HG02571 (cell line): ENCODE measurements at regions not wholly inside any gene's neighbourhood (a gene's known extent, or its start where the extent isn't known, plus 50 kb on each side); places are given as distances from the start of the nearest gene placed in this dataset.
"Not testable (repeated sequence)": the region's sequence is repeated elsewhere in the genome, so short reads cannot be mapped to it uniquely, and the experiment has no call there.

Experiments used
- ATAC-seq: cut with Tn5 transposase; IDR thresholded peaks from one replicate; pipeline ENCODE4 v1.9.1; 2021; ENCODE audit warnings: mild to moderate bottlenecking, moderate library complexity; ENCODE audit not compliant: unreplicated experiment

GRCh38 chr4:177796841-177797240 lies 354.6 kb upstream of the AGA start:
- ATAC-seq, result no peak

GRCh38 chr4:177798161-177798560 lies 355.9 kb upstream of the AGA start:
- ATAC-seq, result no peak

GRCh38 chr4:177802162-177802561 lies 359.9 kb upstream of the AGA start:
- ATAC-seq, result no peak

- no peak for ATAC-seq
Measured at GRCh38 chr4:177802661-177803060, 360.4 kb upstream of the AGA start.

GRCh38 chr4:177803151-177803550 lies 360.9 kb upstream of the AGA start:
- no peak for ATAC-seq

GRCh38 chr4:177809791-177810190 lies 367.6 kb upstream of the AGA start:
- ATAC-seq, result no peak

GRCh38 chr4:177810220-177810619 lies 368.0 kb upstream of the AGA start:
- ATAC-seq, result no peak

GRCh38 chr4:177818392-177818791 lies 376.2 kb upstream of the AGA start:
- ATAC-seq, result not testable (repeated sequence)

- ATAC-seq, result no peak
Measured at GRCh38 chr4:177826973-177827372, 384.7 kb upstream of the AGA start.

- ATAC-seq, result no peak
Measured at GRCh38 chr4:177841258-177841657, 399.0 kb upstream of the AGA start.

GRCh38 chr4:177853229-177853628 lies 411.0 kb upstream of the AGA start:
- ATAC-seq, result no peak

GRCh38 chr4:177855507-177856197 lies 413.4 kb upstream of the AGA start:
- no peak for ATAC-seq

- ATAC-seq, result no peak
Measured at GRCh38 chr4:177860171-177860570, 417.9 kb upstream of the AGA start.

- no peak for ATAC-seq
Measured at GRCh38 chr4:177861551-177862094, 419.4 kb upstream of the AGA start.

GRCh38 chr4:177862541-177863176 lies 420.4 kb upstream of the AGA start:
- no peak for ATAC-seq

GRCh38 chr4:177879851-177880250 lies 437.6 kb upstream of the AGA start:
- ATAC-seq, result no peak

- no peak for ATAC-seq
Measured at GRCh38 chr4:177895136-177895535, 452.9 kb upstream of the AGA start.

GRCh38 chr4:177901786-177902185 lies 459.5 kb upstream of the AGA start:
- no peak for ATAC-seq

- no peak for ATAC-seq
Measured at GRCh38 chr4:177902386-177902785, 460.1 kb upstream of the AGA start.

- ATAC-seq, result no peak
Measured at GRCh38 chr4:177907736-177908424, 465.6 kb upstream of the AGA start.

- no peak for ATAC-seq
Measured at GRCh38 chr4:177921715-177922114, 479.5 kb upstream of the AGA start.

GRCh38 chr4:177923888-177924287 lies 481.7 kb upstream of the AGA start:
- ATAC-seq, result no peak
